Rectal smooth muscle tissue (tissue), 1 donor: ENCODE measurements at regions not wholly inside any gene's neighbourhood (a gene's known extent, or its start where the extent isn't known, plus 50 kb on each side); places are given as distances from the start of the nearest gene placed in this dataset.

Source experiments
- H3K27ac ChIP-seq: one replicate; pipeline ENCODE4 v1.7.0; 2013; ENCODE audit warnings: low read depth, low read length, inconsistent platforms
- H3K27me3 ChIP-seq: one replicate; pipeline ENCODE4 v1.7.0; 2013; ENCODE audit warnings: low read length; ENCODE audit not compliant: control insufficient read depth, insufficient read depth
- H3K36me3 ChIP-seq: one replicate; pipeline ENCODE4 v1.7.0; 2013; ENCODE audit warnings: low read length; ENCODE audit not compliant: control insufficient read depth, insufficient read depth
- H3K4me1 ChIP-seq: one replicate; pipeline ENCODE4 v1.7.0; 2013; ENCODE audit warnings: low read length; ENCODE audit not compliant: control insufficient read depth, insufficient read depth
- H3K4me3 ChIP-seq: one replicate; pipeline ENCODE4 v1.7.0; 2013; ENCODE audit warnings: low read length
- H3K9ac ChIP-seq: one replicate; pipeline ENCODE4 v1.7.0; 2013; ENCODE audit warnings: low read length

DNA sequence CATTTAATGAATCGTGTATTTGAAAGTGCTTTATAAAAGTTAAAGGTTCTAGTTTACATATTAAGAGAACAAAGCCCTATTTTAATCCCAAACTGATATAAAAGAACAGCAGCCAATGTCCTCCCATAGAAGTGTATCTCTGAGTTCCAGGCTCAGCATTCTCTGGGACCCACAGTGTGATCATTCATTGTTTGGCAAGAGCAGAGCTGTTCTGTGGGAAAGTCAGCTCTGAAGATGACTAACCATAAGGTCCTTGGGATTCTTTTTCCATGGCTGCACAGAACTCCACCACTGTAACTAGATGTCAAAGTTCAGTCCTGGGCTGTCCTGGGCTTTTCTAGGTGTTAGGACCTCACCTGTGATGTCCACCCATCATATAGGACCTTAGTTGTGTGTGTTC is 157.0 kb upstream of the TLL1 start:
- H3K27ac ChIP-seq: no peak overlapping the region
- H3K4me1 ChIP-seq: no peaks in the 10 kb centered on the region
- H3K4me3 ChIP-seq: no peak overlapping the region
- H3K9ac ChIP-seq: no peak overlapping the region
- H3K36me3 ChIP-seq: no peaks in the 10 kb centered on the region
- no peaks in the 10 kb centered on the region for H3K27me3 ChIP-seq

DNA sequence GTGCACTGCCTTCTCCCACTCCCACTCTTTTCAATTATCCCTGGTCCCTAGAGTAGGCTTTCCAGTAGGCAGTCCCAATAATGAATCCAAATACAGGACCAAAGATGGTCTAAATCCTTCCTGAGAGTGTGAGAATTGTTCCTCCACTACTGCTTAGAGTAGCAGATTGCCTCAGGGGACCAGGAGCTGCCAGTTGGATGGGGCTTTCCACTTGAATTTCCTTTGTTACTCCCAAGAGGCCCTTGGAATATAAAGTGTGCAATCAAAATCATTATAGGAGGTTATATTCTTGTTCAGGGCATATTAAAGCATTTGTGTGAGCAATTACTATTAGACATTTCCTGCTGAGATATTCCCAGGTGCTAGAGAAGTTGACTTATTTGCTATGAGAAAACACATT is 156.6 kb upstream of the TLL1 start:
- no peaks in the 10 kb centered on the region for H3K4me1 ChIP-seq
- H3K9ac ChIP-seq: no peak overlapping the region
- no peaks in the 10 kb centered on the region for H3K27me3 ChIP-seq
- no peak overlapping the region for H3K27ac ChIP-seq
- H3K4me3 ChIP-seq: no peak overlapping the region
- no peaks in the 10 kb centered on the region for H3K36me3 ChIP-seq

DNA sequence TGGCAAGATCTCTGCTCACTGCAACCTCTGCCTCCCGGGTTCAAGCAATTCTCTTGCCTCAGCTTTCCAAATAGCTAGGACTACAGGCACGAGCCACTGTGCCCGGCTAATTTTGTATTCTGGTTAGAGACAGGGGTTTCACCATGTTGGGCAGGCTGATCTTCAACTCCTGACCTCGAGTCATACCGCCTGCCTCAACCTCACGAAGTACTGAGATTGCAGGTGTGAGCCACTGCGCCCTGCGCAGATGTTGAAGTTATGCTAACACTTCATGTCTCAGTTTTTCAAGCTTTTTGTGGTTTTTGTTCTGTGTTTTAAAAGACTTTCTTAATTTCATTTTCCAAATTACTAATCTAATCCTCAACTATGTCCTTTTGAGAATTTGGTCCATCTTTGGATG is 154.4 kb upstream of the TLL1 start:
- H3K4me1 ChIP-seq: no peaks in the 10 kb centered on the region
- no peaks in the 10 kb centered on the region for H3K27me3 ChIP-seq
- no peak overlapping the region for H3K27ac ChIP-seq
- no peak overlapping the region for H3K4me3 ChIP-seq
- no peak overlapping the region for H3K9ac ChIP-seq
- no peaks in the 10 kb centered on the region for H3K36me3 ChIP-seq

DNA sequence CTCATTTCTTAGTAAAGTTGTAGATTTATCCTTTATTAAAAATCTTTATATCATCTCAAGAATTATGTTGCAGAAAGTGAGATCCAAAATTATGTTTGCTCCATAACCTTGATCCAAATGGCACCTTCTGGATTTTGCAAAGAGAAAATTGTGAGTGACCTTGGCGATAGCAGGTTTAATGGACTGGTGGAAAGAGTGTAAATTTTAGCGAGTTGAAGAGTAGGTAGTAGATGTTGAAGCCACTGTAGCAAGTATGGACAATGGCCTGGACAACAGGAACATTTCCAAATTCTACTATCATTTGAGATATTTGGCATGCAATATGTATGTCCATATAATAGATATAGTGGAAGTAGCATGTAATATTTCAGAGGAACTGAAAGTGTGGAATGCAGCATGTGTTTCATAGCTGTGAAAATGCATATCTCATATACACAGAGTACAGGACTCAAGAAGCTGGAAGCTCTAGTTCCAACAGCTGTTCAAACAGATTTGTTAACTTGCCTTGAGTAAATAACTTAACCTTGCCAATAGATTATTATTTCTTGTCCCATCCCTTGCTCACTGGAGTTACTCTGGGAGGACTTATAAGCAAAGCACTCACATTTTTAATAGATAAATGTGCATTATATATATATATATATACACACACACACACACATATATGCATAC is 152.5 kb upstream of the TLL1 start:
- H3K4me1 ChIP-seq: peaks cover 6% of the 10 kb centered on the region

DNA sequence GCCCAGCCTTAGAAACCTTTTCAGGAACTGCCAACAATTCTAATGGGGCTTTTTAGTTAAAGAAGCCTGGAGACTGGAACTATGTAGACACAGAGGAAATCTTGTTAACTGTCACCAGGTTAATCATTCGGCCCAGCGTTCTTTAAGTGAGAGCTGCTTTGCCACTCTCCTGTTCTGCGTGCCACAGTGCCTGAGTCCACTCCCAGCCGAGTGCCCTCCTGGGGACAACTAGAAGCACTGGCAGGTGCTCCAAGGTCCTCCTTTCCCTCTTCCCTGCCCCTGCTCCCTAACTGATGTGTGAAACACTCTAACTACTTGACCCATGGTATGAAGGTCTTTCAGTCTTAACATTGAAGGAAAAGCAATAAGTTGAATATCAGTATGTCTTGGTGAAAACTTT is 151.2 kb upstream of the TLL1 start:
- Histone ChIP-seq H3K4me3 (no peak overlapping the region), H3K9ac (no peak overlapping the region), H3K27me3 (no peaks in the 10 kb centered on the region), H3K4me1 (peaks cover 6% of the 10 kb centered on the region), H3K36me3 (no peaks in the 10 kb centered on the region), H3K27ac (no peak overlapping the region)

More for the DNA sequence above, 152.5 kb upstream of the TLL1 start:
- H3K4me3 ChIP-seq: no peak overlapping the region
- no peaks in the 10 kb centered on the region for H3K36me3 ChIP-seq
- H3K9ac ChIP-seq: no peak overlapping the region
- no peak overlapping the region for H3K27ac ChIP-seq
- H3K27me3 ChIP-seq: no peaks in the 10 kb centered on the region

DNA sequence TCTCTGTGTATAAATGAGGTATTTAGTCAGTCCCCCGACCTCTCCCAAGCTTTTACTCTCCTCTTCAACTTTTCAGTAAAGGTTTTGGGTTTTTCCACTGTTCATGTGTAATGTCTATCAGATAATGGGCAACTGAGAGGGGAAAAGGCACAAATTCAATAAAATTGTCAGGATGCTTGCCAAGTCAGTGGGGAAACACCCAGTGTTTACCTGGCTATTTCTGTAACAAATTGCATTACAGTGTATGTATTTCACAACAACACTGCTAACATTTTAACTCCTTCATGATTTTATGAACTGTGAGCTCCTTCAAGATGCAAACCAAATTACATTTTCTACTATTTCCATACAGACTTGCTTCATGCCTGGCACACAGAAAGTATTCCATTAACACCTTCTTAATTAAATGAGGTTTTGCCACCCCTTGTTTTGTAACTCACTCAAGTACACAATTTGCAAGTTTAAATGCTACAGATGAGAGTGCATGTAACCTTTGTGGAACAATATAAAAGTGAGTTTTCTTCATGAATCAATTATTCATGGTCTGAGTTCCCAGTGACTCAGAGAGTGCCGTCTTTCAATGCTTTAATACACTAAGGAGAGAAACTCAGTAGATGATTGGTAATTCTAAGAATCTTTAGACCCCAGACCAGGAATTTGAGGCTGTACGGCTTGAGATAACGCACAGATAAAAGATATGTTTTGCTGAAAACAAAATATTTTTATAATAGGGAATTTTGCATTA is 149.8 kb upstream of the TLL1 start:
- H3K4me3 ChIP-seq: no peak overlapping the region
- no peaks in the 10 kb centered on the region for H3K27me3 ChIP-seq
- H3K36me3 ChIP-seq: no peaks in the 10 kb centered on the region
- H3K4me1 ChIP-seq: peaks cover 6% of the 10 kb centered on the region
- H3K27ac ChIP-seq: no peak overlapping the region
- no peak overlapping the region for H3K9ac ChIP-seq

DNA sequence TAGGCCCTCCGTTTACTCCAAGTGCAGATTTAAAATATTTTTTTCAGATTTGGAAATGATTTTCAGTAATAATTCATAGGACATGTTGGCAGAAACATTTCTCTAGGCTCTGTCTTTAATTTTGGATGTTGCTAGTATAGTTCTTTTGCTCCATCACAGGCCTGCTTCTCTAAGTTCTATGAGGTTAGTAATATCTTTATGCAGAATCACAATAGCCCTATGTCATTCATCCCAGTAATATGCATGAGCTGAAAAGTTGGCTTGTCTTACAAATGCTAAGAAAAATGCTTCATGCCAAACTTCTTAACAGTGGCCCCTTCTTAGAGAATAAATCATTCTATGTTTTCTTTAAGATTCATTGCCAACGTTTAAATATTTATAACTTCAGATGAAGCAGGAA is 148.3 kb upstream of the TLL1 start:
- H3K9ac ChIP-seq: no peak overlapping the region
- no peak overlapping the region for H3K4me3 ChIP-seq
- no peaks in the 10 kb centered on the region for H3K36me3 ChIP-seq
- H3K27me3 ChIP-seq: no peaks in the 10 kb centered on the region
- peaks cover 6% of the 10 kb centered on the region for H3K4me1 ChIP-seq
- H3K27ac ChIP-seq: no peak overlapping the region

DNA sequence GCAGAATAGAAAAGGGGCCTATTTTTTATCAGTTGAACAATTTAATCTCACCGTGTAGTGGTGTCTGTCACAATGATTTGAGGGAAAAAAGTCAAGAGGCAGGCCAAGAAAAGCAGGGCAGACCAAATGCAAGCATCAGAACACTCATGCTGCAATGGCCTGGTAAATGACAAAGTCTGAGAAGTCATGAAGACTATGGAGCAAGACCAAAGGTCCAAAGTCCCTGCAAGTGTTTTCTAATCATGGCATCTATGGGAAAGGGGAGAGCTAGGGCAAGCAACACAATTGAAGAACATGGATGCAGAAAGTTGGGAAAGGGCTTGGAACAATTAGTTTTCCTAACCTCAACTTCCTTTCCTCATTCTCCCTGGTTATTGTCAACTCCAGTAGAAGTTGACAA is 147.7 kb upstream of the TLL1 start:
- H3K9ac ChIP-seq: no peak overlapping the region
- H3K4me1 ChIP-seq: peaks cover 6% of the 10 kb centered on the region
- no peaks in the 10 kb centered on the region for H3K27me3 ChIP-seq
- no peak overlapping the region for H3K4me3 ChIP-seq
- H3K27ac ChIP-seq: no peak overlapping the region
- no peaks in the 10 kb centered on the region for H3K36me3 ChIP-seq

DNA sequence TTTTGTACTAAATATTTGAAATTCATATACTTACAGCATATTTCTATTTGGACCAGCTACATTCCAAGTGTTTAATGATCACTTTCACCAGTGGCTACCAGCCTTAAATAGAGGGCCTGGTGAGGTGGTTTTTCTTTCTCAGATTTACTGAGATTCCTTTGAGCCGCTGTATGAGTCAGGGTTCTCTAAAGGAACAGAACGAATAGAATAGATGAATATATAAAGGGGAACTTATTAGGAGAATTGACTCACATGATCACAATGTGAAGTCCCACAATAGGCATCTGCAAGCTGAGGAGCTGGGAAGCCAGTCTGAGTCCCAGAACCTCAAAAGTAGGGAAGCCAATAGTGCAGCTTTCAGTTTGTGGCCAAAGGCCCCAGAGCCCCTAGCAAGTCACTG is 146.2 kb upstream of the TLL1 start:
- peaks cover 6% of the 10 kb centered on the region for H3K4me1 ChIP-seq
- H3K36me3 ChIP-seq: no peaks in the 10 kb centered on the region
- no peak overlapping the region for H3K9ac ChIP-seq
- no peaks in the 10 kb centered on the region for H3K27me3 ChIP-seq
- H3K4me3 ChIP-seq: no peak overlapping the region
- no peak overlapping the region for H3K27ac ChIP-seq

DNA sequence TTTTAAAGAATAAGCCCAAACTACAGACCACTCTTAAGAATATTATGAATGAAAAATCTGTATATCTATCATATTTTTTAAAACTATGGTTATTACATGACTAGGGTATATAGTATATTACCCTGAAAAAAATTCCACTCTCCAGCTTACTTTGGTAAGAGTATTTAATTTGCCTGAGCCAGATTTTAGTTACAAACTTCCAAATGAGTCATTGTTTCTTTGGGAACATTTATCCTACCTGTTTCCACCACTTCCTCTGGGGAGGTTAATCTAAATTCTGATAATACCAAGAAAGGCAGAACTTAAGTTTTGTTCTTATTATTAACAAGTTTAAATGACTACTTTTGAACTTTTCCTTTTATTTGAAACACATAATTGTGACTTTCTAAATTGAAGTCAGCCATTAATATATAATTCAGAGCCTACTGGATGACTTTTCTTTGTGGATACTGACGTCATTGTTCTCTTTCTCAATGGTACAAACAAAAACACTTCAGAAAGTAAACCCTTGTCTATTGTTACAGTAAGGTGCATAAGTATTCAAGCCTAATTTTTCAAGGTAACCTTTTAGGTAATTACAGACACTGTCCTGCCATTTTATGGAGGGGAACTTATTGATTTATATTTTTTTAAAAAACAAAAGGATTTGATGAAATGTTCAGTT is 135.6 kb upstream of the TLL1 start:
- no peaks in the 10 kb centered on the region for H3K27me3 ChIP-seq
- H3K27ac ChIP-seq: no peak overlapping the region
- H3K36me3 ChIP-seq: no peaks in the 10 kb centered on the region
- no peak overlapping the region for H3K4me3 ChIP-seq
- no peak overlapping the region for H3K9ac ChIP-seq
- H3K4me1 ChIP-seq: no peaks in the 10 kb centered on the region

DNA sequence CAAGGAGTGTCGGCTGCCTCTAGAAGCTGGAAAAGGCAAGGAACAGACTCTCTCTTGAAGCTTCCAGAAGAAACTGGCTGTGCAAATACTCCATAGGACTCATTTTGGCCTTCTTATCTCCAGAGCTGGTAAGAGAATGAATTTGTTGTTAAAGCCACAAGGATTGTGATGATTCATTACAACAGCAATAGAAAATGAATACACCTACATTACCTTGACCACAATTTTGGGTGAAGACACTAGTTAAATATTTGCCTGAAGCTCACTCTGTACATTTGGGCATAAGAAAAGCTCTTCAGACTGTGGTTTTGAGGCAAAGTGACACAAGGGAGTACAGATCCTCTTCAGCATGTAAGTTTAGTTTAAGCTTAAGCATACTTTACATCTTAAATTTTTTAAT is 134.5 kb upstream of the TLL1 start:
- Histone ChIP-seq H3K4me1 (no peaks in the 10 kb centered on the region), H3K4me3 (no peak overlapping the region), H3K9ac (no peak overlapping the region), H3K27ac (no peak overlapping the region), H3K27me3 (no peaks in the 10 kb centered on the region), H3K36me3 (no peaks in the 10 kb centered on the region)

DNA sequence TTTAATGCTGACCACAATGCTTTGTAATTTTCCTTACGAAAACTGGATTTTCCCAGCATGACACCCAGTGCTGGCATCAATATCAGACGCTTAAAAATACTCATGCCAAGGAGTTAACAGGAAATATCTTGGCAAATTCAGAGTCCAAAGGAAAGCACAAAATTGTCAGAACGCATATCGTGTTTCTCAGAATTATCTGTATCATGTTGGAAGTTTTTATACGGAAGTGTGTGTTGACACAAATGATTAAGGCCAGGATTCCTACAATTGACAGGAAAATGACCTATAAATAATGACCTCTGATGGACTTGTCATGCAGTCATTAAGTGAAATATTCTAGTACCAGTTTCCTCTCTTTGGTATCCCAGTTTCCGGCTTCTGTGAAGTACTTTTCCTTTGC is 132.1 kb upstream of the TLL1 start:
- no peak overlapping the region for H3K4me3 ChIP-seq
- H3K27me3 ChIP-seq: no peaks in the 10 kb centered on the region
- no peak overlapping the region for H3K27ac ChIP-seq
- no peaks in the 10 kb centered on the region for H3K36me3 ChIP-seq
- no peaks in the 10 kb centered on the region for H3K4me1 ChIP-seq
- no peak overlapping the region for H3K9ac ChIP-seq

DNA sequence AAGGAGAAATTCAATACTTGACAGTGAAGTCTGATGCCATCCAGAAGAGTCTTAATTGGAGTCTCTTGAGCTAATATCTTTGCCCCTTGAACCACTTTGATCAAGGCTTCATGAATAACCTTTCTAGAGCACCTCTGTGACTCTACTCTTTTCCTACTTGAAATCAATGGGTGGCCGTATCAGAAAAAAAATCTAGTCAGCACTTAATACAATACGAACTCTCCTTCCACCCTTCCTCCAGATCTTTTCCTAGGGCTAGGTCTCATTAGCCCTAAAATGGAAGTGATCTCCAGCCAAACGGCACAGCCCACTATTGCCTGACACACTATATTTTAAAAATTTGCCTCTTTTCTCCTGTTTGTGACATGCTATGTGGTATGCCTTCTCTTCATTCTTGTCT is 129.6 kb upstream of the TLL1 start:
- Histone ChIP-seq H3K4me1 (no peaks in the 10 kb centered on the region), H3K36me3 (no peaks in the 10 kb centered on the region), H3K27me3 (no peaks in the 10 kb centered on the region), H3K9ac (no peak overlapping the region), H3K27ac (no peak overlapping the region), H3K4me3 (no peak overlapping the region)
